ENCODE measurements at regions not wholly inside any gene's neighbourhood (a gene's known extent, or its start where the extent isn't known, plus 50 kb on each side); places are given as distances from the start of the nearest gene placed in this dataset.

GRCh38 chr3:80983753-80984152 is 777.7 kb downstream of the GBE1 start:
- TF ChIP-seq POLR2A (IDR thresholded peaks at IDR 0.05; ENCODE audit: low read depth, low read length), result no peak
- no peak for TF ChIP-seq TAF1 (IDR thresholded peaks at IDR 0.05; ENCODE audit: borderline replicate concordance, low read depth, low read length)
- TF ChIP-seq POLR2AphosphoS5 (IDR thresholded peaks at IDR 0.05; ENCODE audit: low read depth, low read length), result no peak
